Activated CD4-positive, alpha-beta T cell treated with anti-CD3 and anti-CD28 coated beads, Interleukin-2, amount 10 ng/mL, durations not matched to agents 24 days and 14 days (primary cell): ENCODE measurements at regions not wholly inside any gene's neighbourhood (a gene's known extent, or its start where the extent isn't known, plus 50 kb on each side); places are given as distances from the start of the nearest gene placed in this dataset.

Experiments used
- DNase-seq: peaks from one replicate; pipeline ENCODE4 v3.0.0; 2022
- H3K27ac Mint-ChIP-seq: one replicate; pipeline ENCODE4 v1.8.0; 2022; ENCODE audit warnings: mild to moderate bottlenecking, mixed read lengths
- H3K27me3 Mint-ChIP-seq: one replicate; pipeline ENCODE4 v1.8.0; 2022; ENCODE audit warnings: mixed read lengths
- H3K36me3 Mint-ChIP-seq: one replicate; pipeline ENCODE4 v1.8.0; 2022; ENCODE audit warnings: low read depth, mild to moderate bottlenecking, mixed read lengths
- H3K4me1 Mint-ChIP-seq: one replicate; pipeline ENCODE4 v1.8.0; 2021; ENCODE audit warnings: mixed read lengths
- H3K4me3 Mint-ChIP-seq: one replicate; pipeline ENCODE4 v1.8.0; 2022; ENCODE audit warnings: mild to moderate bottlenecking, moderate library complexity, mixed read lengths
- H3K9me3 Mint-ChIP-seq: one replicate; pipeline ENCODE4 v1.8.0; 2021; ENCODE audit warnings: mixed read lengths
- intact Hi-C: fragments of 100-400 bp; cut with micrococcal nuclease; formaldehyde crosslinking; loops from one replicate; pipeline ENCODE4 v1.15.1; 2023

- Mint-ChIP-seq H3K4me3 (no peak overlapping the region), H3K9me3 (peaks cover 3% of the 10 kb centered on the region), H3K4me1 (peaks cover 27% of the 10 kb centered on the region), H3K36me3 (no peaks in the 10 kb centered on the region), H3K27ac (no peak overlapping the region), H3K27me3 (peaks cover 31% of the 10 kb centered on the region)
- DNase-seq: no peak
- intact Hi-C loops: no loop called here
Observed at GRCh38 chr6:87912102-87912501, 135.5 kb upstream of the SPACA1 start.

- no peaks in the 10 kb centered on the region for H3K36me3 Mint-ChIP-seq
- H3K9me3 Mint-ChIP-seq: peaks cover 7% of the 10 kb centered on the region
- peaks cover 33% of the 10 kb centered on the region for H3K4me1 Mint-ChIP-seq
- no peak for DNase-seq
- H3K27me3 Mint-ChIP-seq: peaks cover 46% of the 10 kb centered on the region
- H3K27ac Mint-ChIP-seq: no peak overlapping the region
- intact Hi-C loops: no loop called here
- H3K4me3 Mint-ChIP-seq: no peak overlapping the region
Observed at GRCh38 chr6:87909849-87910248, 137.8 kb upstream of the SPACA1 start.

- peaks cover 7% of the 10 kb centered on the region for H3K9me3 Mint-ChIP-seq
- no peak for DNase-seq
- intact Hi-C loops: no loop called here
- peaks cover 32% of the 10 kb centered on the region for H3K4me1 Mint-ChIP-seq
- peak overlapping the region; percentile 48 for H3K4me3 Mint-ChIP-seq
- H3K27ac Mint-ChIP-seq: no peak overlapping the region
- no peaks in the 10 kb centered on the region for H3K36me3 Mint-ChIP-seq
- H3K27me3 Mint-ChIP-seq: peaks cover 46% of the 10 kb centered on the region
Observed at GRCh38 chr6:87908978-87909811, 138.4 kb upstream of the SPACA1 start.

- peaks cover 48% of the 10 kb centered on the region for H3K27me3 Mint-ChIP-seq
- no peaks in the 10 kb centered on the region for H3K36me3 Mint-ChIP-seq
- H3K4me3 Mint-ChIP-seq: peak overlapping the region; percentile 9
- intact Hi-C loops: no loop called here
- peak; percentile 79 for DNase-seq
- peak overlapping the region; percentile 54 for H3K27ac Mint-ChIP-seq
- peaks cover 7% of the 10 kb centered on the region for H3K9me3 Mint-ChIP-seq
- peaks cover 28% of the 10 kb centered on the region for H3K4me1 Mint-ChIP-seq
Observed at GRCh38 chr6:87907521-87907920, 140.1 kb upstream of the SPACA1 start.

GRCh38 chr6:87905101-87905641 is 142.5 kb upstream of the SPACA1 start:
- intact Hi-C loops: no loop called here
- DNase-seq: no peak
- Mint-ChIP-seq H3K27ac (no peak overlapping the region), H3K4me1 (peaks cover 25% of the 10 kb centered on the region), H3K4me3 (no peak overlapping the region), H3K27me3 (peaks cover 31% of the 10 kb centered on the region), H3K36me3 (no peaks in the 10 kb centered on the region), H3K9me3 (peaks cover 4% of the 10 kb centered on the region)

GRCh38 chr6:87904011-87904410 is 143.6 kb upstream of the SPACA1 start:
- Mint-ChIP-seq H3K9me3 (peaks cover 4% of the 10 kb centered on the region), H3K4me1 (peaks cover 23% of the 10 kb centered on the region), H3K27ac (no peak overlapping the region), H3K4me3 (no peak overlapping the region), H3K27me3 (peaks cover 23% of the 10 kb centered on the region), H3K36me3 (no peaks in the 10 kb centered on the region)
- intact Hi-C loops: no loop called here
- no peak for DNase-seq

- Mint-ChIP-seq H3K36me3 (no peaks in the 10 kb centered on the region), H3K9me3 (peaks cover 4% of the 10 kb centered on the region), H3K4me3 (no peak overlapping the region), H3K4me1 (peaks cover 18% of the 10 kb centered on the region), H3K27me3 (peaks cover 20% of the 10 kb centered on the region), H3K27ac (no peak overlapping the region)
- no peak for DNase-seq
- intact Hi-C loops: no loop called here
Observed at GRCh38 chr6:87903323-87903722, 144.3 kb upstream of the SPACA1 start.

GRCh38 chr6:87902383-87902782 is 145.3 kb upstream of the SPACA1 start:
- intact Hi-C loops: no loop called here
- H3K36me3 Mint-ChIP-seq: no peaks in the 10 kb centered on the region
- H3K27me3 Mint-ChIP-seq: peaks cover 18% of the 10 kb centered on the region
- no peak overlapping the region for H3K27ac Mint-ChIP-seq
- H3K4me1 Mint-ChIP-seq: peaks cover 11% of the 10 kb centered on the region
- DNase-seq: no peak
- peaks cover 4% of the 10 kb centered on the region for H3K9me3 Mint-ChIP-seq
- no peak overlapping the region for H3K4me3 Mint-ChIP-seq

- H3K27ac Mint-ChIP-seq: no peak overlapping the region
- H3K27me3 Mint-ChIP-seq: peaks cover 15% of the 10 kb centered on the region
- peaks cover 4% of the 10 kb centered on the region for H3K9me3 Mint-ChIP-seq
- H3K4me1 Mint-ChIP-seq: peaks cover 4% of the 10 kb centered on the region
- DNase-seq: no peak
- no peak overlapping the region for H3K4me3 Mint-ChIP-seq
- intact Hi-C loops: no loop called here
- no peaks in the 10 kb centered on the region for H3K36me3 Mint-ChIP-seq
Observed at GRCh38 chr6:87901613-87902012, 146.0 kb upstream of the SPACA1 start.

- Mint-ChIP-seq H3K9me3 (no peaks in the 10 kb centered on the region), H3K4me1 (no peaks in the 10 kb centered on the region), H3K27me3 (peaks cover 5% of the 10 kb centered on the region), H3K4me3 (no peak overlapping the region), H3K27ac (no peak overlapping the region), H3K36me3 (no peaks in the 10 kb centered on the region)
- DNase-seq: no peak
- intact Hi-C loops: no loop called here
Observed at GRCh38 chr6:87900160-87900698, 147.4 kb upstream of the SPACA1 start.

GRCh38 chr6:87899499-87900147 is 148.0 kb upstream of the SPACA1 start:
- no peak for DNase-seq
- Mint-ChIP-seq H3K27ac (no peak overlapping the region), H3K36me3 (no peaks in the 10 kb centered on the region), H3K9me3 (no peaks in the 10 kb centered on the region), H3K4me3 (no peak overlapping the region), H3K27me3 (peaks cover 6% of the 10 kb centered on the region), H3K4me1 (no peaks in the 10 kb centered on the region)
- intact Hi-C loops: no loop called here

- Mint-ChIP-seq H3K4me3 (no peak overlapping the region), H3K4me1 (no peaks in the 10 kb centered on the region), H3K27ac (no peak overlapping the region), H3K36me3 (no peaks in the 10 kb centered on the region), H3K9me3 (no peaks in the 10 kb centered on the region), H3K27me3 (peaks cover 6% of the 10 kb centered on the region)
- no peak for DNase-seq
- intact Hi-C loops: no loop called here
Observed at GRCh38 chr6:87897663-87898062, 150.0 kb upstream of the SPACA1 start.

- Mint-ChIP-seq H3K9me3 (no peaks in the 10 kb centered on the region), H3K4me3 (no peak overlapping the region), H3K27me3 (peaks cover 8% of the 10 kb centered on the region), H3K27ac (no peak overlapping the region), H3K4me1 (no peaks in the 10 kb centered on the region), H3K36me3 (no peaks in the 10 kb centered on the region)
- DNase-seq: no peak
- intact Hi-C loops: no loop called here
Observed at GRCh38 chr6:87897013-87897412, 150.6 kb upstream of the SPACA1 start.

GRCh38 chr6:87887266-87887665 is 160.4 kb upstream of the SPACA1 start:
- no peaks in the 10 kb centered on the region for H3K36me3 Mint-ChIP-seq
- intact Hi-C loops: no loop called here
- H3K9me3 Mint-ChIP-seq: no peaks in the 10 kb centered on the region
- H3K4me3 Mint-ChIP-seq: no peak overlapping the region
- H3K27me3 Mint-ChIP-seq: peaks cover 10% of the 10 kb centered on the region
- no peak for DNase-seq
- no peak overlapping the region for H3K27ac Mint-ChIP-seq
- H3K4me1 Mint-ChIP-seq: no peaks in the 10 kb centered on the region
